NCI-H82 treated with DMSO at 0.1 percent for 48 hours (cell line): ENCODE measurements at regions not wholly inside any gene's neighbourhood (a gene's known extent, or its start where the extent isn't known, plus 50 kb on each side); places are given as distances from the start of the nearest gene placed in this dataset.

Experiments used
- DNase-seq: peaks from one replicate; lab custom pipeline; 2025; ENCODE audit not compliant: unreplicated experiment; lab: John Stamatoyannopoulos, UW

DNA sequence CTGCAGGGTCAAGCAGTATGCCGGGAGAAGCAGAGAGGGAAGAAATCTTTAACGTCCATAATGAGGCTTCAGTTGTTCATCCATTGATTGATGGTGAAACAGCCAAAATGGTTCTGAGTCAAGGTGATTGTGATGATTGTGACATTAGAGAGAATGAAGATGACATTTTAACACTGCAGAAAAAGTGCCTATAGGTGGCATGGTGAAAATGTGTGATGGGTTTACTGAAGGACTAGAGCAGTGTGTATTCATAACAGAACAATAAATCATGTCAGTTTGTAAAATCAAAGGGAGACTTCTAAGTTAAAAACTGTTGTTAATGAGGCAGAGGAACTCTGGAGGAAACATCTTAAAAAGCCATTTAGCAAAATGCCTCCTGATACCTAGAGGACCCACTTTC is 57.7 kb upstream of the CAND1 start:
- no peak for DNase-seq

DNA sequence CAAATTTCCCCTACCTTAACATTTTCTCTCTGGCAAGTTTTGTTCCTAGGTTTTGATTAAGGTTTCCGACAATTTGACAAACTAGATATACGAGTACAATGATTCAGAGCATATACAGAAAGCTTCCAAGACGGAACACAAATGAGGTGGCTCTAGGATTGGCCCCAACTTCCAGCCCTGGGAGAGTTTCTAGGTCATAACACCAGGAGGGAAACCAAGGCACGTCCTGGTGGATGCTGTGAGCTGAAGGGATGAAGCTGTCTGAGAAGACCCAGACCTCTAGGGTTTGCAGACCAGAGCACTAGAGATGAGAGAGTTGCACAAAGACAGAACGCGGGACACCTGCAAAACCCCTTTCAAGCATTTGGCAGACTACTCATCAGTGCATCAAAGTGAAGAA is 51.5 kb upstream of the CAND1 start:
- no peak for DNase-seq
